Activated CD4-positive, alpha-beta T cell treated with anti-CD3 and anti-CD28 coated beads, Interleukin-2, amount 10 ng/mL, durations not matched to agents 24 days and 14 days (primary cell): ENCODE measurements at regions not wholly inside any gene's neighbourhood (a gene's known extent, or its start where the extent isn't known, plus 50 kb on each side); places are given as distances from the start of the nearest gene placed in this dataset.

ENCODE experiments used
- DNase-seq: peaks from one replicate; pipeline ENCODE4 v3.0.0; 2022
- H3K27ac Mint-ChIP-seq: one replicate; pipeline ENCODE4 v1.8.0; 2022; ENCODE audit warnings: mild to moderate bottlenecking, mixed read lengths
- H3K27me3 Mint-ChIP-seq: one replicate; pipeline ENCODE4 v1.8.0; 2022; ENCODE audit warnings: mixed read lengths
- H3K36me3 Mint-ChIP-seq: one replicate; pipeline ENCODE4 v1.8.0; 2022; ENCODE audit warnings: low read depth, mild to moderate bottlenecking, mixed read lengths
- H3K4me1 Mint-ChIP-seq: one replicate; pipeline ENCODE4 v1.8.0; 2021; ENCODE audit warnings: mixed read lengths
- H3K4me3 Mint-ChIP-seq: one replicate; pipeline ENCODE4 v1.8.0; 2022; ENCODE audit warnings: mild to moderate bottlenecking, moderate library complexity, mixed read lengths
- H3K9me3 Mint-ChIP-seq: one replicate; pipeline ENCODE4 v1.8.0; 2021; ENCODE audit warnings: mixed read lengths
- intact Hi-C: fragments of 100-400 bp; cut with micrococcal nuclease; formaldehyde crosslinking; loops from one replicate; pipeline ENCODE4 v1.15.1; 2023

- Mint-ChIP-seq H3K4me3 (no peak overlapping the region), H3K4me1 (no peaks in the 10 kb centered on the region), H3K27me3 (peaks cover 9% of the 10 kb centered on the region), H3K36me3 (no peaks in the 10 kb centered on the region), H3K9me3 (no peaks in the 10 kb centered on the region), H3K27ac (no peak overlapping the region)
- intact Hi-C loops = no loop called here
- DNase-seq = no peak
Observed at GRCh38 chr2:58441643-58442042, 200.5 kb upstream of the FANCL start.

GRCh38 chr2:58436872-58437271, 195.7 kb upstream of the FANCL start:
- Mint-ChIP-seq H3K4me1 (no peaks in the 10 kb centered on the region), H3K9me3 (no peaks in the 10 kb centered on the region), H3K27ac (no peak overlapping the region), H3K27me3 (peaks cover 9% of the 10 kb centered on the region), H3K4me3 (no peak overlapping the region), H3K36me3 (no peaks in the 10 kb centered on the region)
- intact Hi-C loops = no loop called here
- DNase-seq = no peak

GRCh38 chr2:58435246-58435645, 194.1 kb upstream of the FANCL start:
- Mint-ChIP-seq H3K27ac (no peak overlapping the region), H3K9me3 (no peaks in the 10 kb centered on the region), H3K4me1 (no peaks in the 10 kb centered on the region), H3K27me3 (peaks cover 17% of the 10 kb centered on the region), H3K36me3 (no peaks in the 10 kb centered on the region), H3K4me3 (no peak overlapping the region)
- intact Hi-C loops = no loop called here
- DNase-seq = no peak

GRCh38 chr2:58434692-58435091, 193.6 kb upstream of the FANCL start:
- Mint-ChIP-seq H3K9me3 (no peaks in the 10 kb centered on the region), H3K4me3 (no peak overlapping the region), H3K36me3 (no peaks in the 10 kb centered on the region), H3K4me1 (no peaks in the 10 kb centered on the region), H3K27me3 (peaks cover 23% of the 10 kb centered on the region), H3K27ac (no peak overlapping the region)
- no peak for DNase-seq
- intact Hi-C loops = no loop called here

- H3K27ac Mint-ChIP-seq = no peak overlapping the region
- DNase-seq = no peak
- H3K9me3 Mint-ChIP-seq = no peaks in the 10 kb centered on the region
- no peak overlapping the region for H3K4me3 Mint-ChIP-seq
- no peaks in the 10 kb centered on the region for H3K36me3 Mint-ChIP-seq
- peaks cover 32% of the 10 kb centered on the region for H3K27me3 Mint-ChIP-seq
- peaks cover 2% of the 10 kb centered on the region for H3K4me1 Mint-ChIP-seq
- intact Hi-C loops = no loop called here
Observed at GRCh38 chr2:58432491-58433170, 191.5 kb upstream of the FANCL start.

GRCh38 chr2:58429014-58429875, 188.1 kb upstream of the FANCL start:
- peaks cover 54% of the 10 kb centered on the region for H3K27me3 Mint-ChIP-seq
- intact Hi-C loops = no loop called here
- H3K4me3 Mint-ChIP-seq = peak overlapping the region; percentile 70
- H3K27ac Mint-ChIP-seq = no peak overlapping the region
- no peaks in the 10 kb centered on the region for H3K36me3 Mint-ChIP-seq
- DNase-seq = no peak
- peaks cover 2% of the 10 kb centered on the region for H3K4me1 Mint-ChIP-seq
- H3K9me3 Mint-ChIP-seq = no peaks in the 10 kb centered on the region

- Mint-ChIP-seq H3K9me3 (no peaks in the 10 kb centered on the region), H3K27me3 (peaks cover 54% of the 10 kb centered on the region), H3K4me3 (peak overlapping the region; percentile 70), H3K4me1 (peaks cover 2% of the 10 kb centered on the region), H3K36me3 (no peaks in the 10 kb centered on the region), H3K27ac (no peak overlapping the region)
- intact Hi-C loops = no loop called here
- DNase-seq = no peak
Observed at GRCh38 chr2:58428096-58429013, 187.2 kb upstream of the FANCL start.

GRCh38 chr2:58427572-58428095, 186.5 kb upstream of the FANCL start:
- no peaks in the 10 kb centered on the region for H3K9me3 Mint-ChIP-seq
- no peak for DNase-seq
- H3K4me3 Mint-ChIP-seq = peak overlapping the region; percentile 66
- H3K36me3 Mint-ChIP-seq = no peaks in the 10 kb centered on the region
- intact Hi-C loops = no loop called here
- peaks cover 50% of the 10 kb centered on the region for H3K27me3 Mint-ChIP-seq
- peaks cover 2% of the 10 kb centered on the region for H3K4me1 Mint-ChIP-seq
- H3K27ac Mint-ChIP-seq = no peak overlapping the region

- Mint-ChIP-seq H3K4me3 (no peak overlapping the region), H3K9me3 (no peaks in the 10 kb centered on the region), H3K27me3 (peaks cover 48% of the 10 kb centered on the region), H3K27ac (no peak overlapping the region), H3K4me1 (peaks cover 2% of the 10 kb centered on the region), H3K36me3 (no peaks in the 10 kb centered on the region)
- no peak for DNase-seq
- intact Hi-C loops = no loop called here
Observed at GRCh38 chr2:58425368-58425767, 184.2 kb upstream of the FANCL start.

GRCh38 chr2:58419983-58420382, 178.9 kb upstream of the FANCL start:
- Mint-ChIP-seq H3K9me3 (no peaks in the 10 kb centered on the region), H3K27me3 (peaks cover 6% of the 10 kb centered on the region), H3K27ac (no peak overlapping the region), H3K4me1 (no peaks in the 10 kb centered on the region), H3K4me3 (no peak overlapping the region), H3K36me3 (no peaks in the 10 kb centered on the region)
- intact Hi-C loops = no loop called here
- DNase-seq = no peak

- Mint-ChIP-seq H3K9me3 (no peaks in the 10 kb centered on the region), H3K36me3 (no peaks in the 10 kb centered on the region), H3K4me3 (no peak overlapping the region), H3K27me3 (peaks cover 2% of the 10 kb centered on the region), H3K27ac (no peak overlapping the region), H3K4me1 (no peaks in the 10 kb centered on the region)
- intact Hi-C loops = no loop called here
- DNase-seq = no peak
Observed at GRCh38 chr2:58416696-58417095, 175.6 kb upstream of the FANCL start.

- no peaks in the 10 kb centered on the region for H3K4me1 Mint-ChIP-seq
- no peaks in the 10 kb centered on the region for H3K9me3 Mint-ChIP-seq
- H3K27ac Mint-ChIP-seq = no peak overlapping the region
- intact Hi-C loops = no loop called here
- H3K27me3 Mint-ChIP-seq = no peaks in the 10 kb centered on the region
- H3K36me3 Mint-ChIP-seq = no peaks in the 10 kb centered on the region
- no peak overlapping the region for H3K4me3 Mint-ChIP-seq
- DNase-seq = no peak
Observed at GRCh38 chr2:58414506-58414905, 173.4 kb upstream of the FANCL start.

- no peak for DNase-seq
- no peaks in the 10 kb centered on the region for H3K4me1 Mint-ChIP-seq
- no peaks in the 10 kb centered on the region for H3K9me3 Mint-ChIP-seq
- no peak overlapping the region for H3K27ac Mint-ChIP-seq
- H3K4me3 Mint-ChIP-seq = no peak overlapping the region
- H3K36me3 Mint-ChIP-seq = no peaks in the 10 kb centered on the region
- intact Hi-C loops = no loop called here
- H3K27me3 Mint-ChIP-seq = no peaks in the 10 kb centered on the region
Observed at GRCh38 chr2:58410549-58410948, 169.4 kb upstream of the FANCL start.
